Spleen (tissue), 7 donors: ENCODE measurements at regions not wholly inside any gene's neighbourhood (a gene's known extent, or its start where the extent isn't known, plus 50 kb on each side); places are given as distances from the start of the nearest gene placed in this dataset.

Experiments
- POLR2A ChIP-seq, 3 donors: fragments of 450-650 bp; IDR thresholded peaks; one replicate each; pipeline ENCODE4 v1.5.1; 2017; ENCODE audit warnings: antibody characterized with exemption in 3 of 3, mild to moderate bottlenecking in 1 of 3
- POLR2AphosphoS5 ChIP-seq, 3 donors: sonication (generic); formaldehyde crosslinking; IDR thresholded peaks; one replicate each; pipeline ENCODE4 v1.5.1; 2017; ENCODE audit warnings: antibody characterized with exemption in 3 of 3
- TF ChIP-seq, protein P1 (sequence below), 11 experiments: fragments of 200-600 bp in 7 of 11; fragments of 450-650 bp in 4 of 11; sonication (generic) in 4 of 11; IDR thresholded peaks in 8 of 11; conservative IDR thresholded peaks in 3 of 11; 1 replicate in 7 of 11; 2 replicates in 4 of 11; pipeline versions ENCODE4 v1.4.0 to v1.8.0; 2016 to 2021; ENCODE audit warnings: antibody characterized with exemption in 11 of 11, inconsistent platforms in 4 of 11, mild to moderate bottlenecking in 1 of 11
- donor health status: DM: no; HTN: no; CAD: no; lungs with moderate emphysema.
- donor health status: DM: no; HTN: no; CAD: no.
- donor health status: DM: no; HTN: no; CAD: no.

- TF ChIP-seq, protein P1, sequence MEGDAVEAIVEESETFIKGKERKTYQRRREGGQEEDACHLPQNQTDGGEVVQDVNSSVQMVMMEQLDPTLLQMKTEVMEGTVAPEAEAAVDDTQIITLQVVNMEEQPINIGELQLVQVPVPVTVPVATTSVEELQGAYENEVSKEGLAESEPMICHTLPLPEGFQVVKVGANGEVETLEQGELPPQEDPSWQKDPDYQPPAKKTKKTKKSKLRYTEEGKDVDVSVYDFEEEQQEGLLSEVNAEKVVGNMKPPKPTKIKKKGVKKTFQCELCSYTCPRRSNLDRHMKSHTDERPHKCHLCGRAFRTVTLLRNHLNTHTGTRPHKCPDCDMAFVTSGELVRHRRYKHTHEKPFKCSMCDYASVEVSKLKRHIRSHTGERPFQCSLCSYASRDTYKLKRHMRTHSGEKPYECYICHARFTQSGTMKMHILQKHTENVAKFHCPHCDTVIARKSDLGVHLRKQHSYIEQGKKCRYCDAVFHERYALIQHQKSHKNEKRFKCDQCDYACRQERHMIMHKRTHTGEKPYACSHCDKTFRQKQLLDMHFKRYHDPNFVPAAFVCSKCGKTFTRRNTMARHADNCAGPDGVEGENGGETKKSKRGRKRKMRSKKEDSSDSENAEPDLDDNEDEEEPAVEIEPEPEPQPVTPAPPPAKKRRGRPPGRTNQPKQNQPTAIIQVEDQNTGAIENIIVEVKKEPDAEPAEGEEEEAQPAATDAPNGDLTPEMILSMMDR (IDR thresholded peaks at IDR 0.05 in 8 of 11, conservative IDR thresholded peaks at IDR 0.05 in 3 of 11) = no peak
- TF ChIP-seq POLR2AphosphoS5 (IDR thresholded peaks at IDR 0.05) = no peak
- no peak for TF ChIP-seq POLR2A (IDR thresholded peaks at IDR 0.05)
Observed at GRCh38 chr16:79267146-79267545, 333.4 kb downstream of the MAF start.
